MM.1S (cell line): ENCODE measurements at regions not wholly inside any gene's neighbourhood (a gene's known extent, or its start where the extent isn't known, plus 50 kb on each side); places are given as distances from the start of the nearest gene placed in this dataset.

ENCODE experiments used
- EZH2 ChIP-seq: fragments of 300-600 bp; sonication (generic); optimal IDR thresholded peaks from 2 replicates; pipeline ENCODE3; 2017; ENCODE audit warnings: low read depth, mild to moderate bottlenecking, antibody characterized with exemption, low read length, mixed read lengths
- TF ChIP-seq, protein P1 (sequence below): fragments of 300-600 bp; sonication (generic); IDR thresholded peaks from 2 replicates; pipeline ENCODE4 v1.5.1; 2016; ENCODE audit warnings: antibody characterized with exemption, low read length, mixed read lengths

DNA sequence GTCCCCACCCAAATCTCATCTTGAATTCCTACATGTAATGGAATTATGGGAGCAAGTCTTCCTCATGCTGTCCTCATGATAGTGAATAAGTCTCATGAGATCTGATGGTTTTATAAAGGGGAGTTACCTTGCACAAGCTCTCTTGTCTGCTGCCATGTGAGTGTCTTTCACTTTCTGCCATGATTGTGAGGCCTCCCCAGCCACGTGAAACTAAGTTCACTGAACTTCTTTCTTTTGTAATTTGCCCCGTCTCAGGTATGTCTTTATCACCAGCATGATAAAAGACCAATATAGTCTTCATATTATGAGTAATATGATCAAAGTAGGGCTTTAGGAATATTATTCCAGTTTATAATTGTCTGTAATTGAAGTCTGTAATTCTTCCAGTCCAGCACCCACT lies 86.3 kb upstream of the ANO5 start:
- TF ChIP-seq, protein P1, sequence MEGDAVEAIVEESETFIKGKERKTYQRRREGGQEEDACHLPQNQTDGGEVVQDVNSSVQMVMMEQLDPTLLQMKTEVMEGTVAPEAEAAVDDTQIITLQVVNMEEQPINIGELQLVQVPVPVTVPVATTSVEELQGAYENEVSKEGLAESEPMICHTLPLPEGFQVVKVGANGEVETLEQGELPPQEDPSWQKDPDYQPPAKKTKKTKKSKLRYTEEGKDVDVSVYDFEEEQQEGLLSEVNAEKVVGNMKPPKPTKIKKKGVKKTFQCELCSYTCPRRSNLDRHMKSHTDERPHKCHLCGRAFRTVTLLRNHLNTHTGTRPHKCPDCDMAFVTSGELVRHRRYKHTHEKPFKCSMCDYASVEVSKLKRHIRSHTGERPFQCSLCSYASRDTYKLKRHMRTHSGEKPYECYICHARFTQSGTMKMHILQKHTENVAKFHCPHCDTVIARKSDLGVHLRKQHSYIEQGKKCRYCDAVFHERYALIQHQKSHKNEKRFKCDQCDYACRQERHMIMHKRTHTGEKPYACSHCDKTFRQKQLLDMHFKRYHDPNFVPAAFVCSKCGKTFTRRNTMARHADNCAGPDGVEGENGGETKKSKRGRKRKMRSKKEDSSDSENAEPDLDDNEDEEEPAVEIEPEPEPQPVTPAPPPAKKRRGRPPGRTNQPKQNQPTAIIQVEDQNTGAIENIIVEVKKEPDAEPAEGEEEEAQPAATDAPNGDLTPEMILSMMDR = no peak
- TF ChIP-seq EZH2 = no peak
